C4-2B (cell line): ENCODE measurements at regions not wholly inside any gene's neighbourhood (a gene's known extent, or its start where the extent isn't known, plus 50 kb on each side); places are given as distances from the start of the nearest gene placed in this dataset.

ENCODE experiments used
- H3K27ac ChIP-seq: fragments of 450-650 bp; 2 replicates; pipeline ENCODE4 v1.5.1; 2017
- ZFX ChIP-seq: fragments of 450-650 bp; IDR thresholded peaks from 2 replicates; pipeline ENCODE4 v1.6.1; 2017
- TF ChIP-seq, protein P1 (sequence below): fragments of 450-650 bp; conservative IDR thresholded peaks from 2 replicates; pipeline ENCODE4 v1.5.1; 2017; ENCODE audit warnings: mild to moderate bottlenecking

DNA sequence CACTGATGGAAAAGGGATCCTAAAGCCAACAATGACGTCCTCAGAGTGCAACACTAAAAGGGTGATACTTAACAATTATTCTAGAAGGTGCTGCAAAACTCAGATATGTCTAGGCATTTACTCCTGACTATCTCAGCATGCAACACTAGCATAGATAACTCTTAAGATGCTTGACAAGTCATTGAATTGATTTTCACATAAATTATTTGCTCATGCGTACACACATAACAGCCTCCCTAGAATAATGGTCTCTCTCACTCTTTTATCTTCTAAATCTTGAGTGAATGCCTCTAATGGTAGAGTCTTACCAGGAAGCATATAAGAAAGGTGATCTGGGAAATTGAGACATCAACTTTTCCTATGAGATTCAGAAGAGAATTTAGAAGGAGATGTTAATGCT is 1283.7 kb downstream of the MRPL39 start:
- no peak overlapping the region for H3K27ac ChIP-seq
- TF ChIP-seq ZFX: no peak
- TF ChIP-seq, protein P1, sequence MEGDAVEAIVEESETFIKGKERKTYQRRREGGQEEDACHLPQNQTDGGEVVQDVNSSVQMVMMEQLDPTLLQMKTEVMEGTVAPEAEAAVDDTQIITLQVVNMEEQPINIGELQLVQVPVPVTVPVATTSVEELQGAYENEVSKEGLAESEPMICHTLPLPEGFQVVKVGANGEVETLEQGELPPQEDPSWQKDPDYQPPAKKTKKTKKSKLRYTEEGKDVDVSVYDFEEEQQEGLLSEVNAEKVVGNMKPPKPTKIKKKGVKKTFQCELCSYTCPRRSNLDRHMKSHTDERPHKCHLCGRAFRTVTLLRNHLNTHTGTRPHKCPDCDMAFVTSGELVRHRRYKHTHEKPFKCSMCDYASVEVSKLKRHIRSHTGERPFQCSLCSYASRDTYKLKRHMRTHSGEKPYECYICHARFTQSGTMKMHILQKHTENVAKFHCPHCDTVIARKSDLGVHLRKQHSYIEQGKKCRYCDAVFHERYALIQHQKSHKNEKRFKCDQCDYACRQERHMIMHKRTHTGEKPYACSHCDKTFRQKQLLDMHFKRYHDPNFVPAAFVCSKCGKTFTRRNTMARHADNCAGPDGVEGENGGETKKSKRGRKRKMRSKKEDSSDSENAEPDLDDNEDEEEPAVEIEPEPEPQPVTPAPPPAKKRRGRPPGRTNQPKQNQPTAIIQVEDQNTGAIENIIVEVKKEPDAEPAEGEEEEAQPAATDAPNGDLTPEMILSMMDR: no peak

DNA sequence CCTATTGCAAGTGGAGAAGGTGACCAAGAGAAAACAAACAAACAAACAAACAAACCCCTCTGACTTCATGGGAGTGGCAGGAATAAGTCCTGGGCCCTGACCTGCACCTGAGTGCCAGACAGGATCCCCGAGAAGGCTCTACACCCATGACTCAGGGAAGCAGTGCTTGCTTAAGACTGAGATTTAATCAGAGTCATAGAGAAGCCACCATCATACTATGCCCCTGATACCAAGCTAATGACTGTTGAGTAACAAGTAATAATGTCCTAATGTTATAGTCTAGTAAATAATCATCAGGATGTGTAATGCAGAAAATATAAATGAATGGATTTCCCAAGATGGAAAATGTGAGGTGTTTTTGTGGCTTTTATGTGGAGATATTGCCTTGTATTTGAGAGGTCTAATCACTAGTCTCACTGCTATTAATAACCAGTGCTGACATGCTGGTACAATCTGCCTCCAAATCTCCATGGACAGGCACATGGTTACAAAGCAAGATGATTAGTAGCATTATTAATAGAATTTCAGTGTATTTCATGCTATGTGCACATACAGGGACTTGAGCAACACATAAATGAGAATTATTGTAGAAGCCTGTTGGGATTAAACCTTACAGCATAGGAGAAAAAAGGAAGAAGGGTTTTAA is 1290.9 kb downstream of the MRPL39 start:
- TF ChIP-seq, protein P1: no peak
- TF ChIP-seq ZFX: no peak
- H3K27ac ChIP-seq: no peak overlapping the region

GRCh38 chr21:24310788-24311187 is 1296.5 kb downstream of the MRPL39 start:
- no peak overlapping the region for H3K27ac ChIP-seq
- TF ChIP-seq, protein P1: no peak
- no peak for TF ChIP-seq ZFX

- no peak overlapping the region for H3K27ac ChIP-seq
- TF ChIP-seq ZFX: no peak
- TF ChIP-seq, protein P1: no peak
These were observed 1299.1 kb downstream of the MRPL39 start for GRCh38 chr21:24308183-24308582.

DNA sequence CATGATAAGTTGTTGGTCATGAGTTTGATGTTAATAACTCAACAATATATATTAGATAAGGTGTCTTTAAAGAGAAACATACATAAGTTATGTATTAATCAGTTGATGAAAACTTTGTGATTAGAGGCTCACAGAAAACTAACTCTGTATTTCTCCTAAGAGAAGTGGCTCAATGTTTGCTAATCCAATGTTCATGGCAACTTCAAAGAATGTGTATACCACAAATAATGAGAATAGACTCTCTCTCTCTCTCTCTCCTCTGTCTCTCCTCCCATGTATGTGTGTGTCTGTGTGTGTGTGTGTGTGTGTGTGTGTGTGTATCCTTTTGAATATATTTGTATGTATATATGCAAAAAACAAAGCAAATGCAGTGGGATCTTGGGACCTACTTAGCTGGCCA is 1304.9 kb downstream of the MRPL39 start:
- TF ChIP-seq ZFX: no peak
- TF ChIP-seq, protein P1: no peak
- H3K27ac ChIP-seq: no peak overlapping the region

GRCh38 chr21:24298040-24298439 is 1309.2 kb downstream of the MRPL39 start:
- TF ChIP-seq, protein P1: no peak
- no peak for TF ChIP-seq ZFX
- no peak overlapping the region for H3K27ac ChIP-seq

DNA sequence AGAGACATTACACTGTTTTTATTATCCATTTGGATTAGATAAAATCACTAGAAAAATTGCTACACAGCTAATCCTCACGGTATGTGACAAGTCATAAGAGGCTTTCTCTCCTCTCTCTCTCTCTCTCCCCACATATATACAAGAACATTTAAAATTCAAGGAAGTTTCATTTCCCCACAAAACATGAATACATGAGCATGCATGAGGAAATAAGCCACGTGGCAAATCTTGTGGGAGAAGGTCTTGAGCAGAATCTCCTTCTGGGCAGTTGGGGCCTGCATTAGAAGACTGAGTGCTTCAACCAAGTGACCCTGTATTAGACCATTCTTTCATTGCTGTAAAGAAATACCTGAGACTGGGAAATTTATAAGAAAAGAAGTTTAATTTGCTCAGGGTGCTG is 1313.1 kb downstream of the MRPL39 start:
- TF ChIP-seq ZFX: no peak
- TF ChIP-seq, protein P1: no peak
- no peak overlapping the region for H3K27ac ChIP-seq
